ENCODE measurements at regions not wholly inside any gene's neighbourhood (a gene's known extent, or its start where the extent isn't known, plus 50 kb on each side); places are given as distances from the start of the nearest gene placed in this dataset.
A peak's percentile ranks its signal among the peaks of the same experiment; 100 is the strongest.

DNA sequence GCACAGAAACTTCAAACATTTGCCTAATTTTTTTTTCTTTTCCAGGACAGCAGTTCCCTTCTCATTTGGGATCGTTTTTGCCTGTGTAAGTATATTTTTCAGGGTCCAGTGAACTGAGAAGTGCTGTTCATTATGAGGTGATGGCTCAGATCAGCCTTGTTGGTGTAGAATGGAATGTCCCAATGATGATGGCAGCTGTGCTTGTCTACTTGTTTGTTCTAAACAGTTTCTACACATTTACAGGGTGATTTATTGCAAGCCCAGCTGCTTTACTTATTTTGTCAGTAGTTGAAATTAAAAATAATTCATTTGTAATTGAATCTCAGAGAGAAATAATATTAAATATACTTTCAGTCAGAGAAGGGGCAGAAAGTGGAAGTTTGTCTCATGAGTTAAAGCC, 337.6 kb upstream of the SEMA6A start:
- Histone ChIP-seq H3K4me1 (no peaks in the 10 kb centered on the region), H3K27ac (no peak overlapping the region), H3K4me3 (no peak overlapping the region), H3K4me2 (no peak overlapping the region), H3K9me3 (no peaks in the 10 kb centered on the region)
- TF ChIP-seq EHF (CRISPR knock-in tag; IDR thresholded peaks at IDR 0.05), result no peak
- TF ChIP-seq NPAS2 (CRISPR knock-in tag; IDR thresholded peaks at IDR 0.05; ENCODE audit: borderline replicate concordance), result no peak
- TF ChIP-seq, protein P1, sequence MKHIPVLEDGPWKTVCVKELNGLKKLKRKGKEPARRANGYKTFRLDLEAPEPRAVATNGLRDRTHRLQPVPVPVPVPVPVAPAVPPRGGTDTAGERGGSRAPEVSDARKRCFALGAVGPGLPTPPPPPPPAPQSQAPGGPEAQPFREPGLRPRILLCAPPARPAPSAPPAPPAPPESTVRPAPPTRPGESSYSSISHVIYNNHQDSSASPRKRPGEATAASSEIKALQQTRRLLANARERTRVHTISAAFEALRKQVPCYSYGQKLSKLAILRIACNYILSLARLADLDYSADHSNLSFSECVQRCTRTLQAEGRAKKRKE (CRISPR knock-in tag; IDR thresholded peaks at IDR 0.05; ENCODE audit: low read depth), result no peak
- TF ChIP-seq NFE2L2 (conservative IDR thresholded peaks at IDR 0.05; ENCODE audit: low read length), result no peak
- TF ChIP-seq RCOR1 (IDR thresholded peaks at IDR 0.05; ENCODE audit: low read depth, low read length), result no peak
- TF ChIP-seq, protein P2, sequence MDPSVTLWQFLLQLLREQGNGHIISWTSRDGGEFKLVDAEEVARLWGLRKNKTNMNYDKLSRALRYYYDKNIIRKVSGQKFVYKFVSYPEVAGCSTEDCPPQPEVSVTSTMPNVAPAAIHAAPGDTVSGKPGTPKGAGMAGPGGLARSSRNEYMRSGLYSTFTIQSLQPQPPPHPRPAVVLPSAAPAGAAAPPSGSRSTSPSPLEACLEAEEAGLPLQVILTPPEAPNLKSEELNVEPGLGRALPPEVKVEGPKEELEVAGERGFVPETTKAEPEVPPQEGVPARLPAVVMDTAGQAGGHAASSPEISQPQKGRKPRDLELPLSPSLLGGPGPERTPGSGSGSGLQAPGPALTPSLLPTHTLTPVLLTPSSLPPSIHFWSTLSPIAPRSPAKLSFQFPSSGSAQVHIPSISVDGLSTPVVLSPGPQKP (IDR thresholded peaks at IDR 0.05; ENCODE audit: low read depth, low read length), result no peak
- TF ChIP-seq NR3C1 (IDR thresholded peaks at IDR 0.05), result no peak
- no peak for ATAC-seq
- no peak for DNase-seq (ENCODE audit: low read depth in 1 of 2, low spot score in 1 of 2)
- ChIA-PET CTCF (no interaction called here), POLR2A (no interaction called here)
- WGBS (ENCODE audit: missing lambda C conversion rate), result 0% methylated on average over 1 of the region's 1 CpG
- FAIRE-seq, result no peak

DNA sequence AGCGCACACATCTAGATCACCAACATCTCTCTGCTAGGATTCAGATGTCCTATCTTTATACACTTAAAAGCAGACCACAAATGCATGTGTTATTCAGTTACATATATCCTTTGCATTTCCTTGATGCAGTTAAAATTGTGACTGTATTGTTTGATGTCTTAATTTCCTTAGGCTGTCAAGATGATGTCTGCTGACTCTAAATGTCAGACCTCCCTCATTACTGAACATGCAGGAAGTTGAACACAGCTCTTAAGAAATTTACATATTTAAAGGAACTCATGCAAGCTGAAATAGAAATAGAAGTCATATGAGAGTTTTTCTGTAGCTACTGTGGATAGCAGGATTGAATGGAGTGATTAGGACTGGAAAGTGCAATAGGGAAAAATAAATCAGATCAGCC, 336.5 kb upstream of the SEMA6A start:
- no peak for FAIRE-seq
- ATAC-seq, result no peak
- H3K4me2 ChIP-seq, result no peak overlapping the region
- H3K9me3 ChIP-seq, result no peaks in the 10 kb centered on the region
- ChIA-PET POLR2A (no interaction called here), CTCF (no interaction called here)
- 10% methylated on average over 1 of the region's 1 CpG for WGBS (ENCODE audit: missing lambda C conversion rate)
- no peak overlapping the region for H3K4me3 ChIP-seq
- DNase-seq (ENCODE audit: low read depth in 1 of 2, low spot score in 1 of 2), result no peak
- H3K27ac ChIP-seq, result no peak overlapping the region
- no peaks in the 10 kb centered on the region for H3K4me1 ChIP-seq
- TF ChIP-seq POLR2A (IDR thresholded peaks at IDR 0.05; ENCODE audit: low read length) (no peak), BHLHE40 (IDR thresholded peaks at IDR 0.05; ENCODE audit: low read depth, low read length) (no peak)

GRCh38 chr5:116908537-116908936, 333.9 kb upstream of the SEMA6A start:
- H3K4me2 ChIP-seq, result no peak overlapping the region
- no peaks in the 10 kb centered on the region for H3K9me3 ChIP-seq
- TF ChIP-seq POLR2AphosphoS2 (conservative IDR thresholded peaks at IDR 0.05; ENCODE audit: low read length) (no peak), ZNF302 (CRISPR knock-in tag; IDR thresholded peaks at IDR 0.05) (no peak), CEBPB (IDR thresholded peaks at IDR 0.05) (no peak), MYC (IDR thresholded peaks at IDR 0.05; ENCODE audit: borderline replicate concordance, low read length) (no peak), NR3C1 (IDR thresholded peaks at IDR 0.05) (no peak), ZSCAN20 (CRISPR knock-in tag; IDR thresholded peaks at IDR 0.05) (no peak), RARB (CRISPR knock-in tag; IDR thresholded peaks at IDR 0.05) (no peak), TFCP2L1 (CRISPR knock-in tag; IDR thresholded peaks at IDR 0.05) (no peak), RNF2 (IDR thresholded peaks at IDR 0.05; ENCODE audit: borderline replicate concordance, low read depth) (no peak)
- POLR2A ChIA-PET, result no interaction called here
- CTCF ChIA-PET, result interaction anchor here (1.0 kb wide), 1 partner anchor 11 kb away, joined by 3 read pairs; no protein-coding TSS in a partner anchor
- H3K4me1 ChIP-seq, result no peaks in the 10 kb centered on the region
- FAIRE-seq, result no peak
- no peak overlapping the region for H3K27ac ChIP-seq
- no peak for DNase-seq (ENCODE audit: low read depth in 1 of 2, low spot score in 1 of 2)
- no peak for ATAC-seq
- 31% methylated on average over 1 of the region's 1 CpG for WGBS (ENCODE audit: missing lambda C conversion rate)
- H3K4me3 ChIP-seq, result no peak overlapping the region

- H3K4me1 ChIP-seq, result no peaks in the 10 kb centered on the region
- FAIRE-seq, result peak; percentile 28
- ChIA-PET POLR2A (no interaction called here), CTCF (no interaction called here)
- ATAC-seq, result no peak
- no peak overlapping the region for H3K27ac ChIP-seq
- H3K4me3 ChIP-seq, result no peak overlapping the region
- TF ChIP-seq RARB (CRISPR knock-in tag; IDR thresholded peaks at IDR 0.05), result no peak
- TF ChIP-seq, protein P2 (IDR thresholded peaks at IDR 0.05; ENCODE audit: low read depth, low read length), result no peak
- TF ChIP-seq, protein P3, sequence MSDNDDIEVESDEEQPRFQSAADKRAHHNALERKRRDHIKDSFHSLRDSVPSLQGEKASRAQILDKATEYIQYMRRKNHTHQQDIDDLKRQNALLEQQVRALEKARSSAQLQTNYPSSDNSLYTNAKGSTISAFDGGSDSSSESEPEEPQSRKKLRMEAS (IDR thresholded peaks at IDR 0.05), result no peak
- TF ChIP-seq ZFP36 (IDR thresholded peaks at IDR 0.05; ENCODE audit: borderline replicate concordance, partially characterized antibody), result no peak
- no peak for TF ChIP-seq HOXB5 (CRISPR knock-in tag; IDR thresholded peaks at IDR 0.05)
- H3K9me3 ChIP-seq, result no peaks in the 10 kb centered on the region
- no peak for DNase-seq (ENCODE audit: low read depth in 1 of 2, low spot score in 1 of 2)
- 5% methylated on average over 3 of the region's 3 CpGs for WGBS (ENCODE audit: missing lambda C conversion rate)
- no peak overlapping the region for H3K4me2 ChIP-seq
Observed at GRCh38 chr5:116905885-116906284, 331.3 kb upstream of the SEMA6A start.
